ENCODE measurements at regions not wholly inside any gene's neighbourhood (a gene's known extent, or its start where the extent isn't known, plus 50 kb on each side); places are given as distances from the start of the nearest gene placed in this dataset.
"Not testable (repeated sequence)": the region's sequence is repeated elsewhere in the genome, so short reads cannot be mapped to it uniquely, and the experiment has no call there.

DNA sequence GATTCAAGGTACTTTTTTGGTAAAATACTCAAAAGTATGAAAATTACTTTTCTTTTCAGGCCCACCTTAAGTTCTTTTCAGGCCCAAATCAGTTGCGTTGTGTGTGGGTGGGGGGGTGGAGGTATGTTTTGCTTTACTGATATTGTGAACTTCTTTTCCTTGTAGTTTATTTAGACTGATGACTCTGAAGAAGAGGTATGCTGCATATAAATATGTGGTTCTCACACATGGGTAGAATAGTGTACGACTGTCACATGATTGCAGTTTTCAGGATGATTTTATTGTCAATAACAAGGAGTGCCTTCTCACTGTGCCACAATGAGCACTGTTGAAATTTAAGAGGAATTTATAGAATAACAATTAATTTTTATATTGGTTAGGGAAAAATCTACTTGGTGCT lies 166.6 kb upstream of the ATP2B1 start:
- DNase-seq, result no peak

DNA sequence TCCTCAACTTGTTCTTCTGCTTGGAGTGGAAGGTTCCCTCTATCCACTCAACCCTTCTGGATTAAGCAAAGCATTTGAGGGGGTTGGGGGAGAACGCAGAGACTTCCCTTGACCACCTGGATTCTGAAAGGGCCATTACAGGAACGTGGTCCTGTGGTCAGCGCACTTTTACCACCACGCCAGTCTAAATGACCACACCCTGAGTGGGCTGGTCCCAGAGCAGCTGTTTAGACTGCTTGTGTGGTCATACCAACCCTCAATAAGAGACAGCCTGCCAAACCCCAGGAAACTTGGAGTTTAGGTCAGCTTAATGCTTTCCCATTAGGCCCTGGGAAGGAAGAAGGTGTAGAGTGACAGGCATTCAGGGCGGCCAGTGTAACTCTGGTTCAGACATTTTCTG lies 165.5 kb upstream of the ATP2B1 start:
- no peak for DNase-seq

DNA sequence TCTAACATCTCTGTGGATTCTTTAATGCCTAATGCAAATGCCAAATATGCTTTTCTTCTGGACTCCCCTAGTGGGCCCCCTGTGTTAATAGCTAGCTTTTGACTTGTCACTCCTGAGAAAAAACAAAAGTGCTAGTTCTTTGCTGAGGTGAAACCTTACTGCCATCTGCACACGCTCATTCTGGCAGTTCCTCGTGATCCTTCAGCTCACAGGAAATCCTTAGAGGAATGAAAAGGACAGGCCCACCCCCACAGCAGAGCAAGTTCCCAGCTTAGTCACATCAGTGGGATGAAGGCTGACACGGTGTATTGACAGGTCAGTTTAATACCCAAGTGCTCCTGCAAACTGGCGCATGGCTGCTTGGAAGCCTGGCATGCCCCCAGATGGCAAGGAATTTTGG lies 165.1 kb upstream of the ATP2B1 start:
- no peak for DNase-seq

DNA sequence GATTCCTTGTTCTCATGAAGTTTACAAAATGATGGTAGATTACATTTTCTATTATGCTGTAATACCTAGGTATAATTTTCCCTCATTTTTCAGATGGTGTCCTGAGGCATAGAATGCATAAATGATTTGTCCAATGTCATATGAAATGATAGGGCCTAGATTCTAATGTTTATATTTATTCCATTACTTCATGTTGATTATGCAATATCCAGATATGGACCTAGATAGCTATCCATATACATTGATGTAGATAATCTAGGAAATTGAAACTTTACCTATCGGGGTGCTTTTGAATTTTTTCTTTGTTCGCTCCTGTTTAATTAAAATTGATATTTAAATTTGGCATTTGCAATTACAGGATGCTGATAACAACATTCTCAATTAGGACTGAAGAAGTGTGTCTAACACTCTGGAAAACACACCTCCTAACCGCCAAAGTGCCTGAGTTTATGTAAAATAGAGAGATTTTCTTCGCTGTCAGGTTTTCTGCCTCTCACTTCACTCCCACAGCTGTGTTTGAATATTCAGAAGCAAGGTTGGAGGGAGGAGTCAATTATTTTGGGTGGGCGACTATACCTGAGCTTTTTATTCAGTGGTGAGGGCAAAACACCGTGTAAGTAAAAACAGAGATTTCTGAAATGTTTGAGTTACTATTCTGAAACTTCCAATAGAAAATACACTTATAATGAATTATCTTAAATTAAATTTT lies 164.4 kb upstream of the ATP2B1 start:
- no peak for DNase-seq

DNA sequence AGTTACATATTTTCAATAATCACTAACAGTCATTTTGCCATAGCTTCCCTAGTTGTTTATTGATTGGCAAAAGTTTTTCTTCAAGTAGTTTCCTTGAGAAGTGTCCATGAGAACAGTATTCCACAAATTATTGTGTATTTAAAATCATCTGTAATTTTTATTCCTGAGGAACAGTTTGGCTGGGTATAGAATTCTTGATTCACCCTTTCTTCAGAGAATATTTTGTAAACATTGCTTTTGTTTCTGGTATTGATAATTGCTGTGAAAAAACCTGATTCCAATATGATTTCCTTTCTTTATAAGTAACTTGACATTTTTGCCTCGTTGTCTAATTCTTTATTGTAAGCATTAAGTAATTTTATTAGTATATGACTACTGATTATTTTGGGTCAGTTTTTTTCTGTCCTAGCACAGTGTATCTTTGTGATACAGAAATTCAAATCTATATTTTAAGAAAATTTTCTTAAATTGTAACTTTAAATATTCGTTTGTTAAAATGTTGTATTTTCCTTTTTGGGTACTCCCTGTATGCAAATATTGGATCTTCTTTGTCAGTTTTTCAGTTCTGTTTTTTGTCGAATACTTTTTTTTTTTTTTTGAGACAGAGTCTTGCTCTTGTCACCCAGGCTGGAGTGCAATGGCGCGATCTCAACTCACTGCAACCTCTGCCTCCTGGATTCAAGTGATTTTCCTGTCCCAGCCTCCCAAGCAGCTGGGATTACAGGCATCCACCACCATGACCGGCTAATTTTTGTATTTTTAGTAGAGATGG lies 162.0 kb upstream of the ATP2B1 start:
- no peak for DNase-seq

DNA sequence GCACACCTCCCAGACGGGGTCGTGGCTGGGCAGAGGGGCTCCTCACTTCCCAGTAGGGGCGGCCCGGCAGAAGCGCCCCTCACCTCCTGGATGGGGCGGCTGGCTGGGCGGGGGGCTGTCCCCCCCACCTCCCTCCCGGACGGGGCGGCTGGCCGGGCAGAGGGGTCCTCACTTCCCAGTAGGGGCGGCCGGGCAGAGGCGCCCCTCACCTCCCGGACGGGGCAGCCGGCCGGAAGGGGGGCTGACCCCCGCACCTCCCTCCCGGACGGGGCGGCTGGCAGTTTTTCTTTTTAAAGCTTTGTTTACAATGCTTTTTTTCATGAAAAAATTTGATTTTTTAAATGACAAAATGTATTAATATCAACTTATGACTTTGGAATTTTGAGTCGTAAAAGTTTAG lies 159.0 kb upstream of the ATP2B1 start:
- not testable (repeated sequence) for DNase-seq

DNA sequence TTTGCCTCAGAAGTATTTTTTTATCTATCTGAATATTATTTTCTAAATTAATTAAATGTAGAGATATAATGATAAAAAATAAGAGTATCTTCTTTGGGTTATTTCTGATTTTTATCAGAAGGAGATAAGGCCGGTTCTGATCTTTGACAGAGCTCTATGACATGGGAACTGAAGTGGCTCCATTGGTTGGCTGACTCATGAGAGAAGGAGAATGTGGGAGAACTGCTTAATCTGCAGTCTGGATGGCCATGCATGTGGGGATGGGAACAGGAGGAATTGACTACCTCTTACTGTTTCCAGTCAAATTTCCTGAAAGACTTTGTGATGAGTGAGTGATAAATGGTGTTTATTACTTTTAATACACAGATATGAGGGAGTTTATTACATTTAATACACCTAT lies 155.8 kb upstream of the ATP2B1 start:
- no peak for DNase-seq

DNA sequence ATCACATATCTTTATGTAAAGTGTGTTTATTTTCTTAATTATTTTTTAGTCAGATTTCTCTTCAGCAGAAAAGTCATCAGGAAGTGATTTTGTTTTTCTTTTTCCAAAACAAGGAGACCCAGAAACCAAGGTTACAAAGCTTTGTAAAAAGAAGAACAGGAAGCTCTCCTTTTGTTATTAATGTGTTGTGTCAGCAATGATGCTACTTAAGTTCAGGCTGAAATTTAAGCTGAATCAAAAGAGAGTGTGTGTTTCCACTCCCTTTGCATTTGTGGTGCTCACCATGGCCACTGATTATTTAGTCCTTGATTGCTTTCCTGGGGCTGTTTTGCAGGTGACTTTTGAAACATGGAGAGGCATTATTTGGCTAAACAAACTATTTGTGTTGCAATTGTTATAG lies 155.3 kb upstream of the ATP2B1 start:
- no peak for DNase-seq

DNA sequence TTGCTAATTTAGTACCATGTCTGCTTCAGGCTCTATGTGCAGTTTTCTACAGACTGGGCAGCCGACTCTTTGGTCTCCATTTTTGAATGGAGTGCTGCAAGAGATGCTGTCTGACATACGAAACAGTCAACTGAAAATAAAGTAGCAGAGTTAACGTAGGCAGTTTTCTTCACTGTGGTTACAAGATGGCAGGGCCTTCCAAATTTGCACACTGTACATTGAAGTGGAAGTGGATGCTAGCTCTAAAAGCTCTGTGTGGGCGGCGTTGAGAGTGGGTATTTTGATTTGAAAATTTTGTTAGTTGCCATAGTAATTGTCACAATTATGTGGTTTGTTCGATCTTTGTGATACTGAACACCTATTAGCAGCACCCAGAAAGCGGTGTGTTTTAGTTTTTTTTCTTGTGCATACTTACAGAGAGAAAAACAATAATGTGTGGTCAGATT lies 154.9 kb upstream of the ATP2B1 start:
- no peak for DNase-seq

DNA sequence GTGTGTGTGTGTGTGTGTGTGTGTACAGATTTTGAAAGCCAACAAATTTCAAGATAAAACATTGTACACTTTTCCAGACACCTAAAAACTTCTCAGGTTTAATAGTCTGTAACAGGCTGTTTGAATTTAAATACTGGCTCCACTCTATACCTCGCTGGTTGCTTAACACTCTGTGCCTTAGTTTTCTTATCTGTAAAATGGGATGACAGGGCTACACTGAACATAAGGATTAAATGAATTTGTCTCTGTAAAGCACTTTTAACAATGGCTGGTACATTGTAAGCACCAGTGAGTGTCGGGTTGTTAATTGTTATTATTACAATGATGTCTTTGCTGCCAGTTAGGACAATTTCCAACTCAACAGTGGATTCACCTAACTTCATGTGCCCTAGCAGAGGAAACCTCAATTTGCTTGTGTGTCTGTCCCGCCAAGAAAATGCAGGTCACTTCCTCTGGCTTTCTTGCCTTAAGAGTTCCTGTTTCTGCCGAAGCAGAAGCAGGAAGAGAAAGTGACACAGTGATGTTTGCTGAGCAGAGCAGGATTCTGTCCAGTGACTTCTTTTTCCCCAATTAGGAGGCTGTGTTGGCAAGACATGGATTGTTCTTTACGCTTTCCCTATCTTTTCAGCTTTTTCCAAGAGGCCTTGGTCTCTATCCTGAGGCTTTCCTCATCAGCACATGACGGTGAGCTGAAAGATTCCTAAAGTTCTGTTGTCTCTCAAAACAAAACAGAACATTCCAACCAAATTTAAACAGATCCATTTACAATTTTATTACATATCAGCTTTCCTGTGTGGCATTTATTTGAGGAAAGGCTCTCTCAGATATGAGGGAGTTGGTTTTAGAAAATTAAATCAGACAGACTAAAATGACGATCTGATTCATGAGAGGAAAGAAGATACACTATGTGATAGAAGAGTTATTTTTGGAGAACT lies 154.1 kb upstream of the ATP2B1 start:
- no peak for DNase-seq

DNA sequence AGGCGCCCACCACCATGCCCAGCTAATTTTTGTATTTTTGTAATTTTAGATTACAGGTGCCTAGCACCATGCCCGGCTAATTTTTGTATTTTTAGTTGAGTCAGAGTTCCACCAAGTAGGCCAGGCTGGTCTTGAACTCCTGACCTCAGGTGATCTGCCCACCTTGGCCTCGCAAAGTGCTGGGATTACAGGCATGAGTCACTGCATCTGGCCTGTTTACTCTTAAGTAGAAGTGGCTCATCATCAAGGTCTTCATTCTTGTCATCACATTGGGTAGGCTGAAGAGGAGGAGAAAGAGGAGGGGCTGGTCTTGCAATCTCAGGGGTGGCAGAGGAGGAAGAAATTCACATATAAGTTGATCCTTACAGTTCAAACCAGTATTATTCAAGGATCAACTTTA lies 152.4 kb upstream of the ATP2B1 start:
- DNase-seq, result no peak

DNA sequence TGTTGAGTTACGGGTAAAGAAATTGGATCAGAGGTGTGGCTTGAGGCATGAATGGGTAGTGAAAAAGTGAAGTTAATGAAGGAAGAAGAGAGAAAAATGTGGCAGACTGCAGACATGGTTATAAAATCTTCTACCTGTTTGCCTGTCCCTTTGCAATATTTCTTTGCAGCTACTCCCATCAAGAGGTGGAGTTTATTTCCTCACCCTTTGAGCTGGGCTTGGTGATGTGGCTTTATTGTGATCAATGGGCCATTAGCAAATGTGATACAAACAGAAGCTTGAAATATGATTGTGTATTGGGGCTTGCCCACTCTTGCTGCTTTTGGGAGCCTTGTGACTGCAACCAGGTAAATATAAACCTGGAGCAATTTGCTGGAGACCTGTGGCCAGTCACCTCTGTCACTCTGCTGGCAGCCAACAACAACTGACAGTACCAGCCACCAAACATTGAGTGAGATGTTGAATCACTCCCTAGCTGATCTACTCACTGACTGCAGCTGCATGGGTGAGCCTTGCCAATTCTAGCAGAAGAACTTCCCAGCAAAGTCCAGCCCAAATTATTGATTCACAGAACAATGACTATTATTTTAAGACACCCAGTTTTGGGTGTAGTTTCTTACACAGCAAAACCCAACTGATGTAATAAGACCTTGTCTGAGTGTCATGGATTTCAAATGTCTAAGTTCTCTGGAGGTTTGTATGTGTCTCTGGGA lies 151.0 kb upstream of the ATP2B1 start:
- DNase-seq, result no peak

DNA sequence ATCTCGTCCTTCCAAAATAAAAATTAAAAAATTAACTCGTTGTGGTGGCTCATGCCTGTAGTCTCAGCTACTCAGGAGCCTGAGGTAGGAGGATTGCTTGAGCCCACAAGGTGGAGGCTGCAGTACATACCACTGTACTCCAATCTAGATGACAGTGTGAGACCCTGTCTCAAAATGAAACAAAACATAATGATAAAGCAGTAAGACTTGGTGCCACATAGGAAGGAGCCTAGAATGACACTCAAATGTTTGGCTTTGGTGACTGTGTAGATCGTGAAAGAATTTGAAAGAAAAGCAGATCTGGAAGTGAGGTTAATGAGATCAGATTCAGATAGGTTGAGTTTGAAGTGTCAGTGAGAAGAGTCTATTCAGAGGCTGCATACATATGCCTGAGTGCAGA lies 150.1 kb upstream of the ATP2B1 start:
- DNase-seq, result no peak

DNA sequence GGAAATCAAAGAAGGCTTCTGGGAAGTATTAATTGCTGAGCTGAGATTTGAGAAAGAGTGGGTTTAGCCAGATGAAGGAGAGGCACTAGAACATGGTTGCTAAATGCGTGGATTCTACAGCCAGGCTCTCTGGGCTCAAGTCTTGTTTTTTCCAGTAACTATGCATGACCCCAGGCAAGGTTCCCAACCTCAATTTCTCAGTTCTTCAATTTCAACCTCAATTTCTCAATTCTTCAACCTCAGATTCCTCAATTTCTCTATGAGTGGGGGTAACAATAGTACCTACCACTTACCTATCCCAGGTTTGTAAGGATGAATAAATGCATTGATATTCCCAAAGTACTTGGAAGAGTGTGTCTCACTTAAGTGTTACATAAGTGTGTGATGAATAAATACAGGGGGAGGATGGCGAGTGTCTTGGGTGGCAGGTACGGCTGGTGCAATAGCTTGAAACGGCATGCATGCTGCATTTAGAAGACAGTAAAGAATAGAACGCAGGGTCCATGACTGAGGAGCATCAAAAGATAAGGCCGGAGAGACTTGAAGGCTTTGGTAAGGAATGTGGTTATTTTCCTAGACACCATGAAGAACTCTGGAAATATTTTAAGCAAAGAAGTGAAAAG lies 149.1 kb upstream of the ATP2B1 start:
- DNase-seq, result no peak

DNA sequence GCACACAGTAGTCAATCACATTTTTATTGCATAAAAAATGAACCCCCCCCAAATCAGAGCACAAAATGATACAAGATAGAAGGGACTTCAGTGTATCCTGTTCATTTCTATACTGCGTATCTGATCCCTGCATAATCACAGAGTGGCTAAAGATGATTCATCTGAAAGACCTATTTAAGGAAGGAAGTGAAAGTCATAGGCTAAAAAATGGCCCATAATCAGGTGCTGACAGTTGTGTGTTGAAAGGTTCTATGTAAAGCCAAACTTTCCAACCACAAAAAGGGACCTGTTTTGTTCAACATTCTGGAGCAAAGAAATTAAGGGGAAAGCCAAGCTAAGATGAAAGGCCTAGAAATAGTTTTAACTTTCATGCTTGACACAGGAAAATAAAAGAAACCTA lies 147.8 kb upstream of the ATP2B1 start:
- DNase-seq, result peak; percentile 90

DNA sequence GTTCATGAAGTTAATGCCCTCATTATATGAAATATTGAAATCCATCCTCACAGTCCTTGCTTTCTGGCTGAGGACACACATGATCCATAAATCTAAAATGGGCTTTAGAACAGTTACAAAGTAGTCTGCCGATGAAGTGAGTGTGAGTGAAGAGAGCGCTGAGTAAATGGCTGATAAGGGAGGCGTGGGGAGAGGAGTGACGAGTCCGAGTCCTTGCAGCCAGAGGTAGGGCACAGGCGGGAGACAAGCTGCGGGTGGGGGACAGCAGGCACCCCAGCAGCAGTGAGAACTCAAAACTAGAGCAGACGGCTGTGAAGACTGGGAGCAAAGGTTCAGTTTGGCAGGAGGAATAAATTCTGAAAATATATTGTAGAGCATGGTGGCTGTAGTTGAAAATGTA lies 140.1 kb upstream of the ATP2B1 start:
- DNase-seq, result no peak

DNA sequence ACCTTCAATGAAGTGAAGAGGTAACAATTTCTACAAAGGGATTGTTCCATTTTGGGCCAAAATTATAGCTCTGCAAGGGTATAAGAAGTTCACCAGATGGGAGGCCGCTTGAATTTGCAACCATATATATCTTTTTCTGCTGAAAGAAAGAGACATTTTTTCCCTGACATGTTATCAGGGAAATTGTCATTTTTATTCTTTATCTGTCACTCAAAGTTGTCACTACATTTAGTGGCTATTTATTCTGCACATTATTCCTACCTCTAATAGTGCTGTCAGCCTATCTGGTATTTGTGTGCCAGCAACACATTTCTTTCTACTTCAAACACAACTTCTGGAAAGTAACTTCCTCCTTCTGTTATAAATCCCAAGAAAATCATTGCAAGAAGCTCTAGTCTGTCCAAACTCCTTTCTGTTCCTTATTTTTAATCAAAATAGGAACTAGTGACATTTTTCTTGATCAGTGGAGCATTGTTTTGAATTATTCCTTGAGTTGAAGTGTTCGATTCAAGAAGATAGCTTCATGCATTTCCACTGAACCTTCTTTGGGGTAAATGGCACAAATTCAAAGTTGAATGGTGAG lies 137.9 kb upstream of the ATP2B1 start:
- no peak for DNase-seq

DNA sequence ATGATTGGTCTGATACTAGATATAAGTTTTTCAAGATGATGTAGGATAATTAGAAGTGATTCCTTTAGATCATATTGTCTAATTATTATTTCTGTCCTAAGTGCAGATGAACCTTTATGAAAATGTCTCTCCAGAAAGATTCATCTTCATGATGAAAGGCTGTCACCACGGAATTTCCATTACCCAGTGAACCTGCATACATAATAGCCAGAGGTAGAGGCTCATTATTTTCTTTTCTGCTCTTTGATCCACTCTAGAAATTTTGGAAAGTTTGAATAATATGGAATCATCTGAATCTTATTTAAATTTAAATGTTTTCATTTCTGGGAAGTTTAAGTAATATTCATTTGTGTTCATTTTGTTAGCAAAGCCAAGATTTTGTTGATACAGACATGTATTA lies 137.1 kb upstream of the ATP2B1 start:
- no peak for DNase-seq

DNA sequence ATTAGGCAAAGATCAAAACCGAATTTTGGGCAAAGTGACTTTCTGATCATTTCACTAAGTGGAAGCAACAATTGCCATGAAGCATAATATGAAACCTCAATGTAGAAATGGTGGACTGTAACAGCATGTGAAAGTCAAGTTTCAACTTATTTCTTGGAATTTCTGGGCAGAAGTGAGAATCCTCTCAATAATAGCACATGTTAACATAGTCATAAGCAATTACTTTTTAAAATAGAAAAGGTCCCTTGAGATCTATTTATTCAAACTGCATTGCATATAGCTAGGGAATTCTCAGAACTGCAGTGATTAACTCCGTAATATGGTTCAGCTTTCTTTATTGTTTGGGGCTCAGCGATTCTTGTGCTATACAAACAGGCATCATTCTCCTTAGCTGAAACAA lies 136.7 kb upstream of the ATP2B1 start:
- no peak for DNase-seq

DNA sequence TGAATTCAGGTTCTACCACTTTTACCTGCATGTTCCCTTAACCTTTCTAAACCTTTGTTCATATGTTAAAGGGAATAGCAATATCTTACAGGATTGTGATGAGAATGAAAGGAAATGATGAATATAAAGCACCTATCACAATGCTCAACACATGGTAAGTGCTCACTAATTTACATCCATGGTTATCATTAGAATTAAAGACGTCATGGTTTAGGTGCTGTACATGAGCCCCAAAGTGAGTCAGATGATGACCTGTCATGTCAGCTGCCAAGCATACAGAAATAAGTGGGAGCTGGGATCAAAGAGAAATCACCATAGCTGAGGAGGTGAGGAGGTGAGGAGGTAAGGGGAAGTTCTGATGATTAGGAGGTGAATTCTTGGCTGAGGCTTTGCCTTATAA lies 135.9 kb upstream of the ATP2B1 start:
- DNase-seq, result no peak

DNA sequence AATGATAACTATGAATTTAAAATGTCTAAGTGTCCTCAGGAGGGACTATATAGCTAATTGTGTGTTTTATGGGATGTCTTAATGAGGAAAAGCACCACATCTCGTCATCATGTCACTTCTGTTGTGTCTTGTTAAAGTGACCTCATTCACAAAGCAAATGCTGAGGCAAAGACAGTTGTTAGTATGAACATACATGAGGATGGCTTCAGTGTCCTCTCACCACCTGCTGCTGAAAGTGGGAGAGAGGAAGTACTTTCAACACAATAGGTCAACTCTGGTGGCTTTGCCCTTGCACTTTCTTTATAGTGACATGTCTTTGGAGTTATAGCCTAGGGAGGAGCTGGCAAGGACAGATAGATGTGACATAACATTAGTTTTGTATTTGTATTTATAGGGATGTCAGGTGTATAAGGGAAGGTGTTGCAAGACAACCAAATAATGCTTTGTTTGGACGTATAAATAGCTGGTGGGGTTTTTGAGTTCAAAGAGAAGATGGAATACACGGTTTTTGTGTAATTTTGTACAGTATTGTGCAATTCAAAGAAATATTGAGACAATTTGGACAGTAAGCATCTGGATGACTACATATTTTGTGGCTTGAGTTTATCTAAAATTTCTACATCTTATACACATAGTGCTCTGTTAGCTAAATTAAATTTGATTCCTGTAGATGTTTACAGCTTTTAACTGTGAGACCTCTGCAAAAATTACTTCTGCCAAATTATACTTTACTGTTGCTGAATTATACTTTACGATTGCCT lies 131.7 kb upstream of the ATP2B1 start:
- DNase-seq, result no peak

Data from fibroblast of skin of abdomen (primary cell).